ENCODE measurements at regions not wholly inside any gene's neighbourhood (a gene's known extent, or its start where the extent isn't known, plus 50 kb on each side); places are given as distances from the start of the nearest gene placed in this dataset.

DNA sequence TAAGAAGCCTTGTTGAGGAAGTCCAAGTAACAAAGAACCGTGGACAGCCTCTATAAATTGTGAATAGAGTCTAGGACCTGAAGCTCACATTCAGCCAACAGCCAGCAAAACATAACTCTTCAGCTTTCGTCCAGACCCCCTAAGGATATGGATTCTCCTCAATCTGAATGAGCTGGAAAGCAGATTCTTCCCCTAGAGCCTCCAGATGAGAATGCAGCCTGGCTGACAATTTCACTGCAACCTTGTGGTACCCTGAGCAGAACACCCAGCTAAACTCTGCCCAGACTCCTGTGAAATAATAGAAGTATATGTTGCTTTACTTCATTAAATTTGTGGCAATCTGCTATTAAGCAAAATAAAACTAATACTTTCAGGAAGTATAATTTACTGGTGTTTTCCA lies 483.5 kb upstream of the SLC8A1 start:
- DNase-seq (ENCODE audit: low spot score), result no peak
- TF ChIP-seq, protein P1, sequence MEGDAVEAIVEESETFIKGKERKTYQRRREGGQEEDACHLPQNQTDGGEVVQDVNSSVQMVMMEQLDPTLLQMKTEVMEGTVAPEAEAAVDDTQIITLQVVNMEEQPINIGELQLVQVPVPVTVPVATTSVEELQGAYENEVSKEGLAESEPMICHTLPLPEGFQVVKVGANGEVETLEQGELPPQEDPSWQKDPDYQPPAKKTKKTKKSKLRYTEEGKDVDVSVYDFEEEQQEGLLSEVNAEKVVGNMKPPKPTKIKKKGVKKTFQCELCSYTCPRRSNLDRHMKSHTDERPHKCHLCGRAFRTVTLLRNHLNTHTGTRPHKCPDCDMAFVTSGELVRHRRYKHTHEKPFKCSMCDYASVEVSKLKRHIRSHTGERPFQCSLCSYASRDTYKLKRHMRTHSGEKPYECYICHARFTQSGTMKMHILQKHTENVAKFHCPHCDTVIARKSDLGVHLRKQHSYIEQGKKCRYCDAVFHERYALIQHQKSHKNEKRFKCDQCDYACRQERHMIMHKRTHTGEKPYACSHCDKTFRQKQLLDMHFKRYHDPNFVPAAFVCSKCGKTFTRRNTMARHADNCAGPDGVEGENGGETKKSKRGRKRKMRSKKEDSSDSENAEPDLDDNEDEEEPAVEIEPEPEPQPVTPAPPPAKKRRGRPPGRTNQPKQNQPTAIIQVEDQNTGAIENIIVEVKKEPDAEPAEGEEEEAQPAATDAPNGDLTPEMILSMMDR (IDR thresholded peaks at IDR 0.05; ENCODE audit: extremely low read depth, missing control alignments), result no peak

- no peak for DNase-seq (ENCODE audit: low spot score)
- TF ChIP-seq, protein P1 (IDR thresholded peaks at IDR 0.05; ENCODE audit: extremely low read depth, missing control alignments), result no peak
Observed at GRCh38 chr2:40937284-40937683, 485.4 kb upstream of the SLC8A1 start.

GRCh38 chr2:40953341-40953740 lies 501.5 kb upstream of the SLC8A1 start:
- TF ChIP-seq, protein P1 (IDR thresholded peaks at IDR 0.05; ENCODE audit: extremely low read depth, missing control alignments), result no peak
- no peak for DNase-seq (ENCODE audit: low spot score)

GRCh38 chr2:40955042-40955441 lies 503.2 kb upstream of the SLC8A1 start:
- DNase-seq (ENCODE audit: low spot score), result no peak
- TF ChIP-seq, protein P1 (IDR thresholded peaks at IDR 0.05; ENCODE audit: extremely low read depth, missing control alignments), result no peak

- DNase-seq (ENCODE audit: low spot score), result no peak
- TF ChIP-seq, protein P1 (IDR thresholded peaks at IDR 0.05; ENCODE audit: extremely low read depth, missing control alignments), result no peak
Observed at GRCh38 chr2:40955635-40956034, 503.7 kb upstream of the SLC8A1 start.

DNA sequence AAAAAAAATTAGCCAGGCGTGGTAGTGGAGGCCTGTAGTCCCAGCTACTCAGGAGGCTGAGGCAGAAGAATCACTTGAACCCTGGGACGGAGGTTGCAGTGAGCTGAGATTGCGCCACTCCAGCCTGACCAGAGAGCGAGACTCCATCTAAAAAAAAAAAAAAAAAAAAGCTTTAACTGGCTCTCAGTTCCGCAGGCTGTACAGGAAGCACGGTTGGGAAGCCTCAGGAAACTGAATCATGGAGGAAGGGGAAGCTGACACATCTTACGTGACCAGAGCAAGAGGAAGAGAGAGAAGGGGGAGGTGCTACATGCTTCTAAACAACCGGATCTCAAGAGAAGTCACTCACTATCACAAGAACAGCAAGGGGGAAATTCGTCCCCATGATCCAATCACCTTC lies 505.6 kb upstream of the SLC8A1 start:
- no peak for DNase-seq (ENCODE audit: low spot score)
- TF ChIP-seq, protein P1 (IDR thresholded peaks at IDR 0.05; ENCODE audit: extremely low read depth, missing control alignments), result no peak

DNA sequence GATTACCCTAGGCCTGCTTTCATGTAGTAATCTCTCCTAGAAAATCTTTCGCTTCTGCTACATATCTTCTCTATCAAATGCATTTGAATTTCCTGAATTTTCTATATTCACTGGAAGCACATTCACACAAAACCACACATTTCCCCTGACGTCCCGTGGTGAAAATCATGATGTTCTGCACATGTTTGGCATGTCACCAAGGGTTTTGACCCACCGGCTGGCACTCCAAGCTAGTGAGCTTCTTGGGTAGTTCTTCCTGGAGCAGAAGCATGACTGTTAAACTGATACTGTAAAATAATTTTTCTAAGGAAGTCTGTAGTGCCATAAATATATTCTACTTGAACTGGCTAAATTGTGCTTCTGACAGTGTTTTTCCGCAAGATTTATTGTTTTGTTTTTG lies 510.1 kb upstream of the SLC8A1 start:
- TF ChIP-seq, protein P1 (IDR thresholded peaks at IDR 0.05; ENCODE audit: extremely low read depth, missing control alignments), result no peak
- DNase-seq (ENCODE audit: low spot score), result no peak

Data from GM20000 (cell line).